Loucy (cell line): ENCODE measurements at regions not wholly inside any gene's neighbourhood (a gene's known extent, or its start where the extent isn't known, plus 50 kb on each side); places are given as distances from the start of the nearest gene placed in this dataset.
A peak's percentile ranks its signal among the peaks of the same experiment; 100 is the strongest.

Experiments used
- H2AFZ ChIP-seq: fragments of 200-600 bp; sonication (generic); 2 replicates; pipeline ENCODE4 v1.6.0; 2016; ENCODE audit warnings: antibody characterized with exemption, mild to moderate bottlenecking, low read length, moderate library complexity
- H3F3A ChIP-seq: fragments of 200-600 bp; 2 replicates; pipeline ENCODE4 v1.6.0; 2016; ENCODE audit warnings: antibody characterized with exemption, low read depth, mild to moderate bottlenecking
- H3K27me3 ChIP-seq: fragments of 200-600 bp; sonication (generic); 2 replicates; pipeline ENCODE4 v1.6.1; 2014; ENCODE audit warnings: low read length, mild to moderate bottlenecking; ENCODE audit not compliant: insufficient read depth, poor library complexity, severe bottlenecking
- H3K36me3 ChIP-seq: fragments of 200-600 bp; sonication (generic); 2 replicates; pipeline ENCODE4 v1.6.1; 2016; ENCODE audit warnings: low read length; ENCODE audit not compliant: insufficient read depth
- H3K4me1 ChIP-seq: fragments of 200-600 bp; sonication (generic); 2 replicates; pipeline ENCODE4 v1.5.1; 2014; ENCODE audit warnings: low read length, mild to moderate bottlenecking; ENCODE audit not compliant: insufficient read depth, poor library complexity, severe bottlenecking
- H3K4me2 ChIP-seq: fragments of 200-600 bp; sonication (generic); 2 replicates; pipeline ENCODE4 v1.6.0; 2014; ENCODE audit warnings: antibody characterized with exemption, low read length, low read depth, mild to moderate bottlenecking; ENCODE audit not compliant: poor library complexity, severe bottlenecking
- H3K4me3 ChIP-seq: fragments of 200-600 bp; sonication (generic); 2 replicates; pipeline ENCODE4 v1.5.1; 2014; ENCODE audit warnings: low read length, mild to moderate bottlenecking, mixed read lengths; ENCODE audit not compliant: poor library complexity, severe bottlenecking
- H3K79me2 ChIP-seq: fragments of 200-600 bp; sonication (generic); 2 replicates; pipeline ENCODE4 v1.6.1; 2014; ENCODE audit warnings: low read length; ENCODE audit not compliant: insufficient read depth
- H3K9ac ChIP-seq: fragments of 200-600 bp; sonication (generic); 2 replicates; pipeline ENCODE4 v1.6.0; 2014; ENCODE audit warnings: mild to moderate bottlenecking, low read depth, low read length, moderate library complexity; ENCODE audit not compliant: poor library complexity, severe bottlenecking
- H3K9me2 ChIP-seq: fragments of 200-600 bp; sonication (generic); replicated peaks from 2 replicates; pipeline ENCODE4 v1.6.1; 2016; ENCODE audit warnings: low read depth, low read length, mixed read lengths
- H3K9me3 ChIP-seq: fragments of 200-600 bp; sonication (generic); 2 replicates; pipeline ENCODE4 v1.6.1; 2014; ENCODE audit warnings: mild to moderate bottlenecking, antibody characterized with exemption, low read length, low read depth; ENCODE audit not compliant: insufficient read depth
- H4K20me1 ChIP-seq: fragments of 200-600 bp; sonication (generic); 2 replicates; pipeline ENCODE4 v1.6.0; 2014; ENCODE audit warnings: antibody characterized with exemption, low read length, mild to moderate bottlenecking; ENCODE audit not compliant: insufficient read depth, poor library complexity, severe bottlenecking
- EZH2phosphoT487 ChIP-seq: fragments of 200-600 bp; IDR thresholded peaks from 2 replicates; pipeline ENCODE4 v1.6.1; 2018; ENCODE audit warnings: antibody characterized with exemption, mild to moderate bottlenecking, moderate library complexity, borderline replicate concordance
- TF ChIP-seq, protein P1 (sequence below): fragments of 200-600 bp; sonication (generic); conservative IDR thresholded peaks from 2 replicates; pipeline ENCODE4 v1.5.1; 2014; ENCODE audit warnings: mild to moderate bottlenecking, antibody characterized with exemption, low read length

DNA sequence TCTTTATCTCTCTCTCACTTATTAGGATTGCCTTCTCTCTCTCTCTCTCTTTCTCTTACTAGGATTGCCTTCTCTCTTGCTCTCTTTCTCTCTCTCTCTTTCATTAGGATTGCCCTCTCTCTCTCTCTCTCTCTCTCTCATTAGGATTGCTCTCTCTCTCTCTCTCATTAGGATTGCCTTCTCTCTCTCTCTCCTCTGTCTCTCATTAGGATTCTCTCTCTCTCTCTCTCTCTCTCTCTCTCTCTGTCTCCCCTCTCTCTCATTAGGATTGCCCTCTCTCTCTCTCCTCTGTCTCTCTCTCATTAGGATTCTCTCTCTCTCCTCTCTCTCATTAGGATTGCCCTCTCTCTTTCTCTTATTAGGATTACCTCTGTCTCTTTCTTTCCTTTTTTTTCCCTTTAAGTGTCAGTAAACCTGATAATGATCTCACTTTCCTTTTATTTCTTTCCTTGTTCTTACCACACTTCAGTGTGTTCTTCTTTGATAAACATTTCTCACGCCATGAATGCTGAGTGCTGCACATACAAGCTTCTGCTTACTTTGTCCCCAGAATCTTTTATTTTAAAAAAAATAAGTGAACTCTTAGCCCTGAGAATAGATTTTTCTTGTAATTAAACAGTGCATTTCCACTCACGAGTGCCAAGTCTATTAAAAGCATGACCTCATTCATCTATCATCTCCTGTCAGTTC lies 243.4 kb upstream of the TBC1D5 start:
- H3K9ac ChIP-seq, result peak overlapping the region; percentile 90
- H4K20me1 ChIP-seq, result no peaks in the 10 kb centered on the region
- H3K36me3 ChIP-seq, result no peaks in the 10 kb centered on the region
- H3K79me2 ChIP-seq, result peaks cover 10% of the 10 kb centered on the region; the same call in 1 of the 2 replicates
- H3K9me2 ChIP-seq, result no peaks in the 10 kb centered on the region
- H3K27me3 ChIP-seq, result no peaks in the 10 kb centered on the region
- peaks cover 97% of the 10 kb centered on the region for H3K4me1 ChIP-seq
- peak overlapping the region; percentile 87 for H3K4me2 ChIP-seq
- H3K4me3 ChIP-seq, result peak overlapping the region; percentile 16
- TF ChIP-seq, protein P1, sequence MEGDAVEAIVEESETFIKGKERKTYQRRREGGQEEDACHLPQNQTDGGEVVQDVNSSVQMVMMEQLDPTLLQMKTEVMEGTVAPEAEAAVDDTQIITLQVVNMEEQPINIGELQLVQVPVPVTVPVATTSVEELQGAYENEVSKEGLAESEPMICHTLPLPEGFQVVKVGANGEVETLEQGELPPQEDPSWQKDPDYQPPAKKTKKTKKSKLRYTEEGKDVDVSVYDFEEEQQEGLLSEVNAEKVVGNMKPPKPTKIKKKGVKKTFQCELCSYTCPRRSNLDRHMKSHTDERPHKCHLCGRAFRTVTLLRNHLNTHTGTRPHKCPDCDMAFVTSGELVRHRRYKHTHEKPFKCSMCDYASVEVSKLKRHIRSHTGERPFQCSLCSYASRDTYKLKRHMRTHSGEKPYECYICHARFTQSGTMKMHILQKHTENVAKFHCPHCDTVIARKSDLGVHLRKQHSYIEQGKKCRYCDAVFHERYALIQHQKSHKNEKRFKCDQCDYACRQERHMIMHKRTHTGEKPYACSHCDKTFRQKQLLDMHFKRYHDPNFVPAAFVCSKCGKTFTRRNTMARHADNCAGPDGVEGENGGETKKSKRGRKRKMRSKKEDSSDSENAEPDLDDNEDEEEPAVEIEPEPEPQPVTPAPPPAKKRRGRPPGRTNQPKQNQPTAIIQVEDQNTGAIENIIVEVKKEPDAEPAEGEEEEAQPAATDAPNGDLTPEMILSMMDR, result no peak
- no peak for TF ChIP-seq EZH2phosphoT487
- peaks cover 40% of the 10 kb centered on the region for H3F3A ChIP-seq
- no peaks in the 10 kb centered on the region for H3K9me3 ChIP-seq
- no peak overlapping the region for H2AFZ ChIP-seq

GRCh38 chr3:17983106-17983505 lies 240.7 kb upstream of the TBC1D5 start:
- Histone ChIP-seq H2AFZ (no peak overlapping the region), H4K20me1 (no peaks in the 10 kb centered on the region), H3K4me1 (peaks cover 93% of the 10 kb centered on the region), H3K9ac (peak overlapping the region; percentile 93), H3K4me2 (peak overlapping the region; percentile 87), H3K9me2 (no peaks in the 10 kb centered on the region), H3K4me3 (peak overlapping the region; percentile 65), H3K36me3 (no peaks in the 10 kb centered on the region), H3K27me3 (no peaks in the 10 kb centered on the region), H3K79me2 (peaks cover 20% of the 10 kb centered on the region; the same call in 1 of the 2 replicates), H3F3A (peaks cover 40% of the 10 kb centered on the region), H3K9me3 (no peaks in the 10 kb centered on the region)
- TF ChIP-seq, protein P1, result no peak
- TF ChIP-seq EZH2phosphoT487, result no peak

GRCh38 chr3:17982211-17982880 lies 239.9 kb upstream of the TBC1D5 start:
- H3K9me2 ChIP-seq, result no peaks in the 10 kb centered on the region
- peaks cover 20% of the 10 kb centered on the region; the same call in 1 of the 2 replicates for H3K79me2 ChIP-seq
- H3K9ac ChIP-seq, result peak overlapping the region; percentile 93
- H3K9me3 ChIP-seq, result no peaks in the 10 kb centered on the region
- H3K27me3 ChIP-seq, result no peaks in the 10 kb centered on the region
- no peaks in the 10 kb centered on the region for H4K20me1 ChIP-seq
- H3K4me2 ChIP-seq, result peak overlapping the region; percentile 73
- peak overlapping the region; percentile 65 for H3K4me3 ChIP-seq
- H2AFZ ChIP-seq, result no peak overlapping the region
- TF ChIP-seq, protein P1, result no peak
- TF ChIP-seq EZH2phosphoT487, result no peak
- peaks cover 40% of the 10 kb centered on the region for H3F3A ChIP-seq
- no peaks in the 10 kb centered on the region for H3K36me3 ChIP-seq
- H3K4me1 ChIP-seq, result peaks cover 92% of the 10 kb centered on the region
